ENCODE measurements at regions not wholly inside any gene's neighbourhood (a gene's known extent, or its start where the extent isn't known, plus 50 kb on each side); places are given as distances from the start of the nearest gene placed in this dataset.

DNA sequence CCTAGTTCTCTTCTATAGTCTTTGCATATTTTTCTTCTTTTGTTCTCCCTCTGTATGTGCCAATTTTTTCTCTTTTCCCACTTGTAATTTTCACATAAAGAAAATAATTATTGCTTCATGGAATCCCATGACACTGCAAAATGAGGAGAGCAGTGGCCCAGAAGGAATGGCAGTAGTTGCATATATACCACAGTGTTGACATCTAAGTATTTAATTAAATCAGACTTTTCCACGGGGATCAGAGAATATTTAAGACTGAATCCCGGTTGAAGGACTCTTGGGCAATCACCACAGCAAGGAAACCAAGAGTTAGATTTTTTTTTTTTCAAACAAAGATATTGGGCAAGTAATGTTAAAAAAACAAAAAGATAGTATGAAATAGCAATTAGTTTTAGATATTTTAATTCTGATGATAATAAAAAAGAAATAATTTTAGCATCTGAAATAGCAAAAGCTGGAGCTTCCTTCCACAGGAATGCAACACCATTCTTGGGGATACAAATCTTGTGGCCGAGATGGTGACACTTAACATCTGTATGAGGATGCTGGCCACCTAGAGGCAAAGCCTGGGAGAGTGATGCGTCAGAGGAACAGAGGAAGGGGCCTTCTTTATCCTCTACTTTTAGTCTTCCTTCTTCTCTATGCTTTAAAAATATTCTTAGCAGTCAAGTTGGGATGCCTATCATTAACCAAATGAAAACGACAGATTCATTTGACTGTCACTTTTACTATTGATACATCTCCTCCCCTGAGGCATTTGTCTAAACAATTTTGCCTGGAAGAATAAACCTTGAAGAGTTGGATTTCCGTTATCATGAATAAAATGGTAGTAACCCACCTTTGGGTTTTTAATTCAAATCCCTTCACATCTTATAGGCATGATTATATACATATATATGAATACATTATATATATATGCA, 356.2 kb downstream of the GJA1 start:
- TF ChIP-seq, protein P1, sequence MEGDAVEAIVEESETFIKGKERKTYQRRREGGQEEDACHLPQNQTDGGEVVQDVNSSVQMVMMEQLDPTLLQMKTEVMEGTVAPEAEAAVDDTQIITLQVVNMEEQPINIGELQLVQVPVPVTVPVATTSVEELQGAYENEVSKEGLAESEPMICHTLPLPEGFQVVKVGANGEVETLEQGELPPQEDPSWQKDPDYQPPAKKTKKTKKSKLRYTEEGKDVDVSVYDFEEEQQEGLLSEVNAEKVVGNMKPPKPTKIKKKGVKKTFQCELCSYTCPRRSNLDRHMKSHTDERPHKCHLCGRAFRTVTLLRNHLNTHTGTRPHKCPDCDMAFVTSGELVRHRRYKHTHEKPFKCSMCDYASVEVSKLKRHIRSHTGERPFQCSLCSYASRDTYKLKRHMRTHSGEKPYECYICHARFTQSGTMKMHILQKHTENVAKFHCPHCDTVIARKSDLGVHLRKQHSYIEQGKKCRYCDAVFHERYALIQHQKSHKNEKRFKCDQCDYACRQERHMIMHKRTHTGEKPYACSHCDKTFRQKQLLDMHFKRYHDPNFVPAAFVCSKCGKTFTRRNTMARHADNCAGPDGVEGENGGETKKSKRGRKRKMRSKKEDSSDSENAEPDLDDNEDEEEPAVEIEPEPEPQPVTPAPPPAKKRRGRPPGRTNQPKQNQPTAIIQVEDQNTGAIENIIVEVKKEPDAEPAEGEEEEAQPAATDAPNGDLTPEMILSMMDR (IDR thresholded peaks at IDR 0.05), result no peak
- no peak for TF ChIP-seq POLR2A (IDR thresholded peaks at IDR 0.05)

Measured in tibial nerve (tissue), 3 donors.